HCT116 (cell line): ENCODE measurements at regions not wholly inside any gene's neighbourhood (a gene's known extent, or its start where the extent isn't known, plus 50 kb on each side); places are given as distances from the start of the nearest gene placed in this dataset.

Experiments
- ATAC-seq: fragments of 200-7000 bp; cut with Tn5 transposase; 2 replicates; pipeline ENCODE4 v1.9.1; 2020; ENCODE audit warnings: mild to moderate bottlenecking, moderate library complexity
- BruUV-seq: library from RNA; stranded (reverse); fragments of 400-500 nt; replicated peaks from 2 replicates; lab custom pipeline; 2021; lab: Mats Ljungman, UMichigan
- CTCF ChIA-PET: fragments of 300-600 bp; sonication (Branson Sonifier 250); formaldehyde crosslinking; loops from one replicate; lab custom pipeline; 2021; ENCODE audit warnings: antibody characterized with exemption; lab: Charles Lee
- POLR2A ChIA-PET: fragments of 300-600, 350-600 bp; sonication (Branson Sonifier 250); formaldehyde crosslinking; loops from one replicate; lab custom pipeline; 2021; ENCODE audit warnings: antibody characterized with exemption; lab: Charles Lee
- RAD21 ChIA-PET, 2 experiments: fragments of 300-600 bp; sonication (Branson Sonifier 250); formaldehyde crosslinking; loops; one replicate each; lab custom pipeline; 2023; ENCODE audit warnings: low total read pairs in 2 of 2; ENCODE audit not compliant: uncharacterized antibody in 2 of 2, unreplicated experiment in 2 of 2, low non-redundant PET in 1 of 2; lab: Charles Lee
- DNase-seq: peaks from one replicate; pipeline ENCODE4 v3.0.0-alpha.2; 2010; ENCODE audit warnings: low read depth, low spot score
- H2AFZ ChIP-seq: fragments of 200-600 bp; shearing (Covaris generic), sonication (generic); 2 replicates; pipeline ENCODE4 v1.6.1; 2017; ENCODE audit warnings: low read depth, mixed run types, mixed read lengths, antibody characterized with exemption, low read length; ENCODE audit not compliant: poor library complexity, severe bottlenecking
- H3K27ac ChIP-seq: 2 replicates; pipeline ENCODE4 v1.5.1; 2012; ENCODE audit warnings: low read depth, low read length
- H3K27me3 ChIP-seq: fragments of 200-600 bp; sonication (generic); 2 replicates; pipeline ENCODE4 v1.6.1; 2016; ENCODE audit warnings: mixed run types, low read length, mixed read lengths; ENCODE audit not compliant: insufficient read depth
- H3K36me3 ChIP-seq, 2 experiments: fragments of 200-500 bp in 1 of 2; fragments of 200-600 bp in 1 of 2; sonication (Bioruptor generic) in 1 of 2; sonication (generic) in 1 of 2; 2 replicates each; pipeline versions ENCODE4 v1.5.1 to v1.6.1; 2014 to 2016; ENCODE audit warnings: low read length in 2 of 2, inconsistent platforms in 1 of 2, mixed read lengths in 1 of 2, mixed run types in 1 of 2; ENCODE audit not compliant: insufficient read depth in 2 of 2, control insufficient read depth in 1 of 2
- H3K4me1 ChIP-seq, 2 experiments: fragments of 200-600 bp in 1 of 2; sonication (generic) in 1 of 2; 2 replicates each; pipeline versions ENCODE4 v1.5.1 to v1.6.1; 2012 to 2017; ENCODE audit warnings: low read length in 2 of 2, inconsistent platforms in 1 of 2, mild to moderate bottlenecking in 1 of 2, mixed read lengths in 1 of 2, mixed run types in 1 of 2, moderate library complexity in 1 of 2; ENCODE audit not compliant: insufficient read depth in 2 of 2, control insufficient read depth in 1 of 2
- H3K4me2 ChIP-seq: fragments of 200-600 bp; sonication (generic); 2 replicates; pipeline ENCODE4 v1.6.1; 2017; ENCODE audit warnings: mixed run types, low read length, mixed read lengths
- H3K4me3 ChIP-seq, 2 experiments: fragments of 200-600 bp in 1 of 2; sonication (generic) in 1 of 2; replicated peaks in 1 of 2; 2 replicates each; pipeline ENCODE4 v1.5.1; 2011 to 2016; ENCODE audit warnings: low read length in 2 of 2, control low read depth in 1 of 2, low read depth in 1 of 2, mild to moderate bottlenecking in 1 of 2, mixed read lengths in 1 of 2, mixed run types in 1 of 2
- H3K79me2 ChIP-seq: fragments of 200-600 bp; sonication (generic); 2 replicates; pipeline ENCODE4 v1.6.1; 2017; ENCODE audit warnings: mild to moderate bottlenecking, mixed run types, low read length, moderate library complexity, mixed read lengths; ENCODE audit not compliant: insufficient read depth
- H3K9ac ChIP-seq: fragments of 200-600 bp; sonication (generic); 2 replicates; pipeline ENCODE4 v1.6.1; 2016; ENCODE audit warnings: low read length, mixed read lengths
- H3K9me2 ChIP-seq: fragments of 200-600 bp; sonication (generic), shearing (Covaris generic); 2 replicates; pipeline ENCODE4 v1.6.1; 2017; ENCODE audit warnings: mixed run types, mild to moderate bottlenecking, moderate library complexity; ENCODE audit not compliant: insufficient read depth
- H3K9me3 ChIP-seq, 2 experiments: fragments of 200-500 bp in 1 of 2; fragments of 200-600 bp in 1 of 2; sonication (Bioruptor generic) in 1 of 2; sonication (generic) in 1 of 2; 2 replicates each; pipeline ENCODE4 v1.6.1; 2014 to 2017; ENCODE audit warnings: low read length in 2 of 2, mixed read lengths in 2 of 2, inconsistent platforms in 1 of 2, low read depth in 1 of 2, mild to moderate bottlenecking in 1 of 2, mixed run types in 1 of 2, moderate library complexity in 1 of 2; ENCODE audit not compliant: control insufficient read depth in 1 of 2, insufficient read depth in 1 of 2
- H4K20me1 ChIP-seq: fragments of 200-600 bp; sonication (generic), shearing (Covaris generic); 2 replicates; pipeline ENCODE4 v1.6.1; 2017; ENCODE audit warnings: mixed run types, mild to moderate bottlenecking, moderate library complexity; ENCODE audit not compliant: insufficient read depth
- CBX3 ChIP-seq: IDR thresholded peaks from 2 replicates; pipeline ENCODE4 v1.6.1; 2012; ENCODE audit warnings: low read depth
- CEBPB ChIP-seq: IDR thresholded peaks from 2 replicates; pipeline ENCODE4 v1.6.1; 2012; ENCODE audit warnings: low read depth
- EZH2phosphoT487 ChIP-seq: fragments of 200-600 bp; IDR thresholded peaks from 2 replicates; pipeline ENCODE4 v1.6.1; 2018; ENCODE audit warnings: antibody characterized with exemption, borderline replicate concordance
- FOSL1 ChIP-seq: IDR thresholded peaks from 2 replicates; pipeline ENCODE4 v1.6.1; 2012; ENCODE audit warnings: low read depth
- POLR2A ChIP-seq: IDR thresholded peaks from 2 replicates; pipeline ENCODE4 v1.7.0; 2011; ENCODE audit warnings: borderline replicate concordance; ENCODE audit not compliant: insufficient read depth, insufficient read length; ENCODE audit errors: extremely low read depth
- POLR2AphosphoS5 ChIP-seq: IDR thresholded peaks from 2 replicates; pipeline ENCODE4 v1.6.1; 2011; ENCODE audit warnings: mild to moderate bottlenecking, low read depth, low read length, moderate library complexity
- RAD21 ChIP-seq: IDR thresholded peaks from 2 replicates; pipeline ENCODE4 v1.6.1; 2012; ENCODE audit warnings: low read depth, mild to moderate bottlenecking
- SIN3A ChIP-seq: IDR thresholded peaks from 2 replicates; pipeline ENCODE4 v1.6.1; 2012; ENCODE audit warnings: low read depth
- SP1 ChIP-seq: IDR thresholded peaks from 2 replicates; pipeline ENCODE4 v1.6.1; 2012; ENCODE audit warnings: low read depth
- YY1 ChIP-seq: IDR thresholded peaks from 2 replicates; pipeline ENCODE4 v1.6.1; 2011; ENCODE audit warnings: low read length, low read depth, moderate library complexity, mild to moderate bottlenecking; ENCODE audit not compliant: insufficient replicate concordance; ENCODE audit errors: extremely low read depth
- intact Hi-C: fragments of 100-400 bp; cut with micrococcal nuclease; formaldehyde crosslinking; loops from 2 replicates; pipeline ENCODE4 v1.10.0; 2022
- TF ChIP-seq, protein P1 (sequence below): IDR thresholded peaks from 2 replicates; pipeline ENCODE4 v1.6.1; 2012
- TF ChIP-seq, protein P2 (sequence below): IDR thresholded peaks from 2 replicates; pipeline ENCODE4 v1.6.1; 2012; ENCODE audit warnings: low read depth
- TF ChIP-seq, protein P3 (sequence below): IDR thresholded peaks from 2 replicates; pipeline ENCODE4 v1.6.1; 2011; ENCODE audit warnings: mild to moderate bottlenecking, low read length, moderate library complexity; ENCODE audit not compliant: insufficient replicate concordance; ENCODE audit errors: extremely low read depth

DNA sequence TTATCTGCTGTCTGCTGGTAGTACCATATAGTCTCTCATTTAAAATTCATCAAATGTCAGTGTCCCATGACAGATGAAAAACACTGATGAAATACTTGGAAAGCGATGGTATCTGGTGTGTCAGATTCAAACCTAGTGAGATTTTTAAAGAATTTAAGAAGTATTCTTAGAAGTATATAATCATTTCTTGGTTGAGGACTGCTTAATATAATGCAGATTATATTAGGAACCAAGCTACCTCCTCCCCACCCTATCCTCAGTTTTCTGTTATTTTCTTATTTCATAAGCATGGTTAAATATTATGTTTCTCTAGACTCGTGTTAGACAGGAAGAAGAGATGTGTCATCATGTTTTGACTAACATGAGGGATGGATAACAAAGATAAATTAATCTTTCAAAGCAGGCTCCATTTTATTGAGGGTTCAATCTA, 118.5 kb downstream of the GLUD2 start:
- CTCF ChIA-PET = no interaction called here
- no peaks in the 10 kb centered on the region for H3K27me3 ChIP-seq
- DNase-seq (no peak), ATAC-seq (no peak)
- H3K9ac ChIP-seq = no peak overlapping the region
- no peak overlapping the region for H3K27ac ChIP-seq
- RAD21 ChIA-PET = no interaction called here
- H3K4me1 ChIP-seq = no peaks in the 10 kb centered on the region
- H3K79me2 ChIP-seq = no peaks in the 10 kb centered on the region
- POLR2A ChIA-PET = no interaction called here
- no peaks in the 10 kb centered on the region for H3K9me2 ChIP-seq
- H3K4me2 ChIP-seq = no peak overlapping the region
- no peaks in the 10 kb centered on the region for H4K20me1 ChIP-seq
- TF ChIP-seq CBX3 = no peak
- TF ChIP-seq CEBPB = no peak
- no peak for TF ChIP-seq POLR2A
- TF ChIP-seq, all 23 proteins: peak for 0
- Histone ChIP-seq H3K4me3 (no peak overlapping the region), H3K9me3 (no peaks in the 10 kb centered on the region), H2AFZ (no peak overlapping the region), H3K36me3 (no peaks in the 10 kb centered on the region)
- BruUV-seq = no TSS peak
- intact Hi-C loops = no loop called here

DNA sequence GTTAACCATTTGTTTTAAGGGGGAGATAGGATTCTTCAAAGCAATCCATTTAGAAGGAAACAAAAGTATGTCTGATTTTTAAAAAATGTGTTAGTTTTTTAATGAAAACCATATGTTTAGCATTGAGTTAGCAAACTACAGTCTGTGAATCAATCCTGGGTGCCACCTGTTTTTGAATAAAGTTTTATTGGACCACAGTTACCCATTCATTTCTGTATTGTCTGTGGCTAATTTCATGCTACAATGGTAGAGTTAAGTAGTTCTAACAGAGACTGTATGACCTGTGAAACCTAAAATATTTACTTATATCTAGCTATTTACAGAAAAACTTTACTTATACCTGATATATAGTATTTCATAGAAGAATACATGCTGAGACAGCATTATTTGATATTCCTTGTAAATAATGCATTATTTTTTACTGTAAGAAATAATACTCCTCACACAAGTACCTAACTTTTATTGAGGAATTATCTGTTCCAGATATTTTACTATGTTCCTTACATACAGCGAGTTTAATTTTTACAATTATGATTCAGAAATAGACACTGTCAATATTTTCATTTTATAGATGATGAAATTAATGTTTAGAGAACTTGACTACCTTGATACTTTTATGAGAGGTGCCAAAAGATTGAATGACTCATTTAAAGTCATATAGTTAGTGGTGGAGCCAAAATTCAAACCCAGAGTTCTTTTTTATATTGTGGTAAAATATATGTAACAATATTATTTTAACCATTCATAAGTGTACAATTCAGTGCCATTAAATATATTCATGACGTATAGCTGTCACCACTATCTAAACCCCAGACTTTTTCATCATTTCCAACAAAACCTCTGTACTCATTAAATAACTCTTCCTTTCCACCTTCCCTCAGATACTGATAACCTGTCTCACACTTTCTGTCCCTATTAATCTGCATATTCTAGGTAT, 122.0 kb downstream of the GLUD2 start:
- intact Hi-C loops = no loop called here
- no TSS peak for BruUV-seq
- no peaks in the 10 kb centered on the region for H3K4me1 ChIP-seq
- ATAC-seq = no peak
- CTCF ChIA-PET = no interaction called here
- no peak overlapping the region for H3K9ac ChIP-seq
- H4K20me1 ChIP-seq = no peaks in the 10 kb centered on the region
- POLR2A ChIA-PET = no interaction called here
- RAD21 ChIA-PET = no interaction called here
- H3K9me2 ChIP-seq = no peaks in the 10 kb centered on the region
- H3K27me3 ChIP-seq = no peaks in the 10 kb centered on the region
- H3K36me3 ChIP-seq = no peaks in the 10 kb centered on the region
- no peak overlapping the region for H3K27ac ChIP-seq
- H3K79me2 ChIP-seq = no peaks in the 10 kb centered on the region
- no peak overlapping the region for H3K4me3 ChIP-seq
- H2AFZ ChIP-seq = no peak overlapping the region
- no peaks in the 10 kb centered on the region for H3K9me3 ChIP-seq
- no peak for DNase-seq
- H3K4me2 ChIP-seq = no peak overlapping the region
- no peak for TF ChIP-seq CBX3
- TF ChIP-seq CEBPB = no peak
- TF ChIP-seq, protein P1, sequence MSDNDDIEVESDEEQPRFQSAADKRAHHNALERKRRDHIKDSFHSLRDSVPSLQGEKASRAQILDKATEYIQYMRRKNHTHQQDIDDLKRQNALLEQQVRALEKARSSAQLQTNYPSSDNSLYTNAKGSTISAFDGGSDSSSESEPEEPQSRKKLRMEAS = no peak
- TF ChIP-seq, protein P2, sequence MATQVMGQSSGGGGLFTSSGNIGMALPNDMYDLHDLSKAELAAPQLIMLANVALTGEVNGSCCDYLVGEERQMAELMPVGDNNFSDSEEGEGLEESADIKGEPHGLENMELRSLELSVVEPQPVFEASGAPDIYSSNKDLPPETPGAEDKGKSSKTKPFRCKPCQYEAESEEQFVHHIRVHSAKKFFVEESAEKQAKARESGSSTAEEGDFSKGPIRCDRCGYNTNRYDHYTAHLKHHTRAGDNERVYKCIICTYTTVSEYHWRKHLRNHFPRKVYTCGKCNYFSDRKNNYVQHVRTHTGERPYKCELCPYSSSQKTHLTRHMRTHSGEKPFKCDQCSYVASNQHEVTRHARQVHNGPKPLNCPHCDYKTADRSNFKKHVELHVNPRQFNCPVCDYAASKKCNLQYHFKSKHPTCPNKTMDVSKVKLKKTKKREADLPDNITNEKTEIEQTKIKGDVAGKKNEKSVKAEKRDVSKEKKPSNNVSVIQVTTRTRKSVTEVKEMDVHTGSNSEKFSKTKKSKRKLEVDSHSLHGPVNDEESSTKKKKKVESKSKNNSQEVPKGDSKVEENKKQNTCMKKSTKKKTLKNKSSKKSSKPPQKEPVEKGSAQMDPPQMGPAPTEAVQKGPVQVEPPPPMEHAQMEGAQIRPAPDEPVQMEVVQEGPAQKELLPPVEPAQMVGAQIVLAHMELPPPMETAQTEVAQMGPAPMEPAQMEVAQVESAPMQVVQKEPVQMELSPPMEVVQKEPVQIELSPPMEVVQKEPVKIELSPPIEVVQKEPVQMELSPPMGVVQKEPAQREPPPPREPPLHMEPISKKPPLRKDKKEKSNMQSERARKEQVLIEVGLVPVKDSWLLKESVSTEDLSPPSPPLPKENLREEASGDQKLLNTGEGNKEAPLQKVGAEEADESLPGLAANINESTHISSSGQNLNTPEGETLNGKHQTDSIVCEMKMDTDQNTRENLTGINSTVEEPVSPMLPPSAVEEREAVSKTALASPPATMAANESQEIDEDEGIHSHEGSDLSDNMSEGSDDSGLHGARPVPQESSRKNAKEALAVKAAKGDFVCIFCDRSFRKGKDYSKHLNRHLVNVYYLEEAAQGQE = no peak
- TF ChIP-seq, protein P3, sequence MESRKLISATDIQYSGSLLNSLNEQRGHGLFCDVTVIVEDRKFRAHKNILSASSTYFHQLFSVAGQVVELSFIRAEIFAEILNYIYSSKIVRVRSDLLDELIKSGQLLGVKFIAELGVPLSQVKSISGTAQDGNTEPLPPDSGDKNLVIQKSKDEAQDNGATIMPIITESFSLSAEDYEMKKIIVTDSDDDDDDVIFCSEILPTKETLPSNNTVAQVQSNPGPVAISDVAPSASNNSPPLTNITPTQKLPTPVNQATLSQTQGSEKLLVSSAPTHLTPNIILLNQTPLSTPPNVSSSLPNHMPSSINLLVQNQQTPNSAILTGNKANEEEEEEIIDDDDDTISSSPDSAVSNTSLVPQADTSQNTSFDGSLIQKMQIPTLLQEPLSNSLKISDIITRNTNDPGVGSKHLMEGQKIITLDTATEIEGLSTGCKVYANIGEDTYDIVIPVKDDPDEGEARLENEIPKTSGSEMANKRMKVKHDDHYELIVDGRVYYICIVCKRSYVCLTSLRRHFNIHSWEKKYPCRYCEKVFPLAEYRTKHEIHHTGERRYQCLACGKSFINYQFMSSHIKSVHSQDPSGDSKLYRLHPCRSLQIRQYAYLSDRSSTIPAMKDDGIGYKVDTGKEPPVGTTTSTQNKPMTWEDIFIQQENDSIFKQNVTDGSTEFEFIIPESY = no peak
- TF ChIP-seq SP1 = no peak
- no peak for TF ChIP-seq RAD21
- no peak for TF ChIP-seq POLR2AphosphoS5
- TF ChIP-seq SIN3A = no peak
- no peak for TF ChIP-seq EZH2phosphoT487
- no peak for TF ChIP-seq YY1
- no peak for TF ChIP-seq FOSL1
